ENCODE measurements at regions not wholly inside any gene's neighbourhood (a gene's known extent, or its start where the extent isn't known, plus 50 kb on each side); places are given as distances from the start of the nearest gene placed in this dataset.

GRCh38 chr4:11564021-11564420, 135.3 kb upstream of the HS3ST1 start:
- TF ChIP-seq CTCF (IDR thresholded peaks at IDR 0.05; ENCODE audit: low read depth, low read length) (no peak), EZH2phosphoT487 (IDR thresholded peaks at IDR 0.05; ENCODE audit: low read depth) (no peak)
